Small intestine (tissue), 7 donors: ENCODE measurements at regions not wholly inside any gene's neighbourhood (a gene's known extent, or its start where the extent isn't known, plus 50 kb on each side); places are given as distances from the start of the nearest gene placed in this dataset.

ENCODE experiments used
- DNase-seq, 2 donors: peaks; one replicate each; pipeline versions ENCODE4 v3.0.0 to v3.0.0-alpha.2; 2013
- FAIRE-seq: peaks from 2 replicates; lab custom pipeline; 2012; peaks lifted over from hg19 to GRCh38; lab: Jason Lieb, UNC
- H3K27ac ChIP-seq, 3 donors: one replicate each; pipeline ENCODE4 v1.5.1; 2013; ENCODE audit warnings: low read length in 2 of 3, mild to moderate bottlenecking in 2 of 3, control low read depth in 1 of 3, inconsistent platforms in 1 of 3, low read depth in 1 of 3, moderate library complexity in 1 of 3
- H3K27me3 ChIP-seq, 3 donors: one replicate each; pipeline ENCODE4 v1.6.1; 2013; ENCODE audit warnings: low read length in 3 of 3, inconsistent platforms in 1 of 3; ENCODE audit not compliant: control insufficient read depth in 3 of 3, insufficient read depth in 3 of 3
- H3K36me3 ChIP-seq, 3 donors: one replicate each; pipeline ENCODE4 v1.6.1; 2013; ENCODE audit warnings: low read length in 3 of 3, inconsistent platforms in 1 of 3, low read depth in 1 of 3, mild to moderate bottlenecking in 1 of 3, moderate library complexity in 1 of 3; ENCODE audit not compliant: control insufficient read depth in 3 of 3, insufficient read depth in 2 of 3
- H3K4me1 ChIP-seq, 3 donors: one replicate each; pipeline ENCODE4 v1.6.1; 2013; ENCODE audit warnings: low read length in 2 of 3, inconsistent platforms in 1 of 3, low read depth in 1 of 3, mild to moderate bottlenecking in 1 of 3, moderate library complexity in 1 of 3; ENCODE audit not compliant: control insufficient read depth in 3 of 3, insufficient read depth in 2 of 3
- H3K4me3 ChIP-seq, 3 donors: one replicate each; pipeline ENCODE4 v1.5.1; 2013; ENCODE audit warnings: low read length in 3 of 3, control low read depth in 1 of 3, inconsistent platforms in 1 of 3, low read depth in 1 of 3, mild to moderate bottlenecking in 1 of 3, moderate library complexity in 1 of 3
- H3K9me3 ChIP-seq, 2 donors: one replicate each; pipeline ENCODE4 v1.6.1; 2013; ENCODE audit warnings: low read depth in 1 of 2, low read length in 1 of 2; ENCODE audit not compliant: control insufficient read depth in 2 of 2, insufficient read depth in 1 of 2
- WGBS, 3 donors: extraction: QIAGEN DNeasy Blood & Tissue Kit; methylation state at CpG; one replicate each; pipeline ENCODE4 v1.1.7; 2013; 5-methylcytosine and 5-hydroxymethylcytosine counted together
- donor health status: healthy with polysubstance abuse.
- donor health status: control.
- donor health status: control.
- donor health status: Bipolar disorder and iron deficiency.
- donor health status: healthy.

DNA sequence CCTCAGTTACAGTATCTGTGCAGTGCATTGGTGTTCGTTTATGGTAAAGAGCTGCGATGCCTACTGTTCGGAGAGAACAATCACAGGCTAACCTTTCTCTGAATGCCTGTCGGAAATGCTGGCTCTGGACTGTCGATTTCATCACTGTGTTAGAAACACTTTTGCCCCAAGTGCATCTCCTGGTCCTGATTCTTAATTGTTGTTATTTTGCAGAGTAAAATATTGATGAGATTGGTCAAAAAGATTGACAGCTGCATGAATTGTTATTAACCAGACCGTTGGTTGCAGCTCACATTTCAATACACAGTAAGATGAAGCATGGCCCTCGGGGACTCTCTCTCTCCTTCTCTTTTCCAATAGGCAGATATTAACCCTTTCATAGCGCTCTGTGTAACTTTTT is 557.4 kb upstream of the ADARB2 start:
- H3K4me1 ChIP-seq: no peaks in the 10 kb centered on the region
- no peak overlapping the region for H3K4me3 ChIP-seq
- H3K9me3 ChIP-seq: no peaks in the 10 kb centered on the region
- H3K27me3 ChIP-seq: peaks cover 0 to 2% (median 0%) of the 10 kb centered on the region in 3 donors
- DNase-seq (no peak), FAIRE-seq (no peak)
- WGBS, 3 donors: 52 to 64% (median 61%) methylated on average over 8 of the region's 8 CpGs
- no peak overlapping the region for H3K27ac ChIP-seq
- no peaks in the 10 kb centered on the region for H3K36me3 ChIP-seq

DNA sequence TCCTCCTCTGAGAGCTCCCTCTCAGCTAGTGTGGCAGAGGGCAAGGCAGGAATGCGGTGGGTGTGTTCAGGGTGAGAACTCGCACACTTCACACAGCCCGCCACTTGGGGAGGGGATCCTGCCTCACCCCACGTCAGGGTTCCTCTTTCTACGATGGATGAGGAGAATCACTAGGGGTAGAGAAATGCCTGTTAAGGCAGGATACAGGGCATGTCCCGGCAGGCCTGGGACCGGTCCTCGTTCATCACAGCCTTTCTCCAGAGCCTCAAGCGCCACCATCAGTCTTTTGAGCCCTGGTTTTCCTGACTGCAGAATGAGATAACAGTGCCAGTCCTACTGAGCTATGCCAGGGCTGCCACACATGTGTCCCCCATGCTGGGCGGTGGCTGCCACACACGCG is 546.7 kb upstream of the ADARB2 start:
- Histone ChIP-seq H3K4me3 (no peak overlapping the region), H3K9me3 (no peaks in the 10 kb centered on the region), H3K27ac (no peak overlapping the region), H3K4me1 (no peaks in the 10 kb centered on the region), H3K27me3 (no peaks in the 10 kb centered on the region), H3K36me3 (no peaks in the 10 kb centered on the region)
- FAIRE-seq (no peak), DNase-seq (no peak)
- WGBS, 3 donors: 66 to 68% (median 67%) methylated on average over 12 of the region's 12 CpGs

DNA sequence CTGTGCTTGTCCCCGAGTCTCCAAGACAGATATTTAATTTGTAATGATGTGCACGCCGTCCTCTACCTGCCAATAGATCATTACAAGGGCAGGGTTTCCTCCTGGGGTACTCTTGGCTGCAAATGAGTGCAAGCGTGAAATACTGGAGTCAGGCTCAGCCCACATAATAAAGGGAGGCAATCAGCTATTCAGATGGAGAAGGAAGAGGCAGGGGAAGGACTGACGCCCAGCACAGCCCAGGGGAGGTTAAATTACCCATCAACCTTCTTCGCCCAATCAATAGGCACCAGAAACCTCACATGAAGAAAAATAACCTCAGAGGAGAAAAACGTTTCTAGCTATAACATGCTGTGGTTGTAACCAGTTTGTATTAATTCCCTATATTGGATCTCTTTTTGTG is 544.9 kb upstream of the ADARB2 start:
- H3K36me3 ChIP-seq: no peaks in the 10 kb centered on the region
- H3K27me3 ChIP-seq: no peaks in the 10 kb centered on the region
- H3K4me1 ChIP-seq: no peaks in the 10 kb centered on the region
- H3K9me3 ChIP-seq: no peaks in the 10 kb centered on the region
- H3K27ac ChIP-seq: no peak overlapping the region
- no peak overlapping the region for H3K4me3 ChIP-seq
- no peak for DNase-seq
- no peak for FAIRE-seq
- 56 to 69% (median 60%) methylated on average over 7 of the region's 7 CpGs for WGBS, 3 donors

DNA sequence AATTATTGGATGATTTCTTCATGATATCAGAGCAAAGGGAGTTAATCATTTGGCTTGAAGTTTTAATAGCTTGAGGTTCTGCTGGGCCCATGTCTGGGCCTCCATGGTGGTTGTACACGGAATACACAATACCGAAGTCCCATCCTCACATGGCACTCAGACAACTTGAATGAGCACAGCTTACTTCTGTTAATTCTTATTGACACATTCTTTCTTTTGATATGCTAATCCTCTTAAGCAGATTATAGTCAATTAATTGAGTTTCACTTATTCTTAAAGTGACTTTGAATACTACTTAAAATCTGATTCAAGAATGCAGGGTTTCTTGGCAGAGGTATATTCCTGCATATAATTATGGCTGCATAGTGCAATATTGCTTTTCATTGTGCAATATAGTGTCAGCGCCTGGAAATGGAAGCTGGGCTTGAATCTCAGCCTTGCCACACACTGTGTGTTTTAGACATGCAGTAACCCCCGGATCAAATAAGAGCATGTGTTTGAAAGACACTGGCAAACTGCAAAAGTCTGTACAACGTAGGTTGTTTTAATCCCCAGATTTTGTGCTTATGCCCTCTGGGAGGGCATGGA is 543.5 kb upstream of the ADARB2 start:
- Histone ChIP-seq H3K4me1 (no peaks in the 10 kb centered on the region), H3K4me3 (no peak overlapping the region), H3K27me3 (no peaks in the 10 kb centered on the region), H3K27ac (no peak overlapping the region), H3K9me3 (no peaks in the 10 kb centered on the region), H3K36me3 (no peaks in the 10 kb centered on the region)
- DNase-seq (no peak), FAIRE-seq (no peak)
- WGBS, 3 donors: 82 to 85% (median 82%) methylated on average over 5 of the region's 5 CpGs

DNA sequence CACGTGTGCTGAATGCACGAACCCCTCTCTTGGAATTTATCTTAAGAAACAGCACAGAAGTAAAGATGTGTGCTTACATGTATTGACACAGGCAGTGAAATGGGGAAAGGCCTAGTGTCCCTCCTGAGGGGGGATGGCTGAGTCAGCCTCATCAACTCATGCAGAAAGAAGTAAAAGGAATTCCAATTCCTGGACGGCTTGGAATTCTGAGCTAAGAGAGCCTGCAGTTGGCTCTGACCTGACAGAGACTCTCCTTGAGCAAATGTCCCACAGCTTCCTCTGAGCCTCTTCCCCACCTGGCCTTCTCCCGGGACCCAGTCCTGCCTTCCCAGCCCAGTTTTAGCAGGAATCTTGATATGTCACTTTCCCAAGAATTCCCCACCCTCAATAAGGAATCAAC is 542.4 kb upstream of the ADARB2 start:
- FAIRE-seq: no peak
- Histone ChIP-seq H3K27ac (no peak overlapping the region), H3K9me3 (peaks cover 0 to 3% of the 10 kb centered on the region in 2 donors), H3K27me3 (no peaks in the 10 kb centered on the region), H3K36me3 (no peaks in the 10 kb centered on the region), H3K4me3 (no peak overlapping the region), H3K4me1 (no peaks in the 10 kb centered on the region)
- 55 to 65% (median 59%) methylated on average over 4 of the region's 4 CpGs for WGBS, 3 donors
- DNase-seq: no peak

DNA sequence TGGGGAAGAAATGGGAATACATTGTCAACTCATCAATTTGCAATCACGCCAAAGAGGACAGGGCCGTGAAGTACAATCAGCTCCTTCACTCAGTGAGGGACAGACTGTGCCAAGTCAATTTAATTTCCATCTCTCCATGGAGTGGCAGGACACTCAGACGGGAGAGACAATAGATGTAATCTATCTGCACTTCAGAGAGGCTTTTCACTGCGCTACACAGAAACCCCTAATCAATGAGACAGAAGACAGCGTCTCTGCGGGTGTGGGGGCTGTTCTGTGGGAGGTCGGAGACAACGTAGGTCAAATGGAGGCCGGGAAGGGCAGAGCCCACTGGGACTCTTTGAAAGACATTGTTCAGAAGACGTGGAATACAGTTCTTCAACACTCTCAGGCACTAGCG is 541.0 kb upstream of the ADARB2 start:
- Histone ChIP-seq H3K4me3 (no peak overlapping the region), H3K27ac (no peak overlapping the region), H3K36me3 (no peaks in the 10 kb centered on the region), H3K9me3 (peaks cover 0 to 3% of the 10 kb centered on the region in 2 donors), H3K27me3 (no peaks in the 10 kb centered on the region), H3K4me1 (no peaks in the 10 kb centered on the region)
- DNase-seq (no peak), FAIRE-seq (no peak)
- WGBS, 3 donors: 76 to 78% (median 77%) methylated on average over 11 of the region's 11 CpGs

DNA sequence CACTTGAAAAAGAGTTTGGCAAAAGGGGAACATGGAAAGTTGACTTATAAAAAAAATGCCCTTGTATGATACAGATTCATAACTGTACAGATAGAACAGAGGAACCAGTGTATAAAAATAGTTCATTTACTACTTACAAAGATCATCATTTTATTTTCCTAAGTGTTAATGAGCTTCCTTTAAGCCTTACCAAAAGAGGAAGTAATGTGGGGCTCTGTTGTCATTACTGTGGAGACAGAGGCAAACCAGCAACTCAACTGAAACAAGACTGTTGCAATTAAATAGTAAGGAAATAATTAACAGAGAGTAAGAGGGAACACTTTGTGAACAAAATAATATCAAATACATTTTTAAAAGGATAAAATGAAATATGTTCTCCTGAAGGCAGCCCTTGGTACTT is 526.2 kb upstream of the ADARB2 start:
- FAIRE-seq (no peak), DNase-seq (no peak)
- no peaks in the 10 kb centered on the region for H3K4me1 ChIP-seq

DNA sequence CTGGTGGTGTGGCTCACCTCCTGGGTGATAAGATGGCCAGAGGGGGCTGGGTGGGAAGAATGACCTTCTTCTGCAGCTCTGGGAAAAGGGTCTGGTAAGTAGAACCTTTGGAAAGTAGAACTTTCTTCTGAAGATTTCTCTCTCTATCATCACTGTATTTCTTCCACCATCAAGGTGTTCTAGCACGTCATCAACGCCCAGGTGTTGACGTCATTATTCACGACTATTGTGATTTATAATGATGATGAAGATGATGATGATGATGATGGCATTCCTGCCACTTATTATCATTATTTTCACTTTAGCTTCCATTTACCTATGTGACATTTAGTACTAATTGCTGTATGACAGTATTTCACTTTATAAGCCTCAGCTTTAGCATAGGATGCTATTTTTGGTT is 525.6 kb upstream of the ADARB2 start:
- no peak overlapping the region for H3K4me3 ChIP-seq
- no peak overlapping the region for H3K27ac ChIP-seq
- FAIRE-seq (no peak), DNase-seq (no peak)
- peaks cover 0 to 12% of the 10 kb centered on the region in 2 donors for H3K9me3 ChIP-seq
- 92 to 94% (median 93%) methylated on average over 4 of the region's 4 CpGs for WGBS, 3 donors
- H3K36me3 ChIP-seq: no peaks in the 10 kb centered on the region
- H3K4me1 ChIP-seq: no peaks in the 10 kb centered on the region
- no peaks in the 10 kb centered on the region for H3K27me3 ChIP-seq

More for the DNA sequence above, 526.2 kb upstream of the ADARB2 start:
- no peaks in the 10 kb centered on the region for H3K36me3 ChIP-seq
- H3K4me3 ChIP-seq: no peak overlapping the region
- no peaks in the 10 kb centered on the region for H3K27me3 ChIP-seq
- peaks cover 0 to 8% of the 10 kb centered on the region in 2 donors for H3K9me3 ChIP-seq
- H3K27ac ChIP-seq: no peak overlapping the region

DNA sequence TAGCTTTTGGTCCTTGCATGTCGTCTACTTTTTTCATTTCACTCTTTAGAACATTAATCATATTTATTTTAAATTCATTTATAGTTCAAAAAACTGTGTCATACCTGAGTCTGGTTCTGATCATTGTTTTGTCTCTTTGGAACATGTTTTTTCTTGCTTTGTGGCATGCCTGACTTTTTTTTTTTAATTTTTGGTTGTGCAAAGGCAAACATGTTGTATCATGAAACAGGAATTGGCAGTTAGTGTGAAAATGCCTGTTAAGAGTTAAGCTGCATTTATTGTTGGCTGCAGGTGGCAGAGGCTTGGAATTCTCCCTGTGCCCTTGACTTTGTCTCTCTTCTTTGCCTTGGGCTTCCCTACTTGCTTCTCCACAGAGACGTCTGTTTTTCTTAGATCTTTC is 525.0 kb upstream of the ADARB2 start:
- Histone ChIP-seq H3K4me1 (no peaks in the 10 kb centered on the region), H3K36me3 (no peaks in the 10 kb centered on the region), H3K9me3 (peaks cover 0 to 12% of the 10 kb centered on the region in 2 donors), H3K4me3 (no peak overlapping the region), H3K27me3 (no peaks in the 10 kb centered on the region), H3K27ac (no peak overlapping the region)
- DNase-seq (no peak), FAIRE-seq (no peak)
- WGBS, 3 donors: 55 to 78% (median 66%) methylated on average over 2 of the region's 2 CpGs
